ENCODE measurements at regions not wholly inside any gene's neighbourhood (a gene's known extent, or its start where the extent isn't known, plus 50 kb on each side); places are given as distances from the start of the nearest gene placed in this dataset.
A peak's percentile ranks its signal among the peaks of the same experiment; 100 is the strongest.

- H3K4me1 Mint-ChIP-seq, result peaks cover 50% of the 10 kb centered on the region
- H3K27ac Mint-ChIP-seq, result peak overlapping the region; percentile 35 to 96 (median 93)
- peak overlapping the region in 1 of 3 experiments; percentile 64 for H3K4me3 Mint-ChIP-seq
- H3K36me3 Mint-ChIP-seq (ENCODE audit: low read depth), result no peaks in the 10 kb centered on the region
- no peaks in the 10 kb centered on the region for H3K9me3 Mint-ChIP-seq
- TF ChIP-seq CTCF (IDR thresholded peaks at IDR 0.05; ENCODE audit: unreplicated experiment in 3 of 3), result no peak
- H3K27me3 Mint-ChIP-seq (ENCODE audit: low read depth), result no peaks in the 10 kb centered on the region
Measured at GRCh38 chr10:31095677-31096560, 64.3 kb upstream of the ZNF438 start.

- peak overlapping the region in 1 of 3 experiments; percentile 6 for H3K4me3 Mint-ChIP-seq
- no peak for TF ChIP-seq CTCF (IDR thresholded peaks at IDR 0.05; ENCODE audit: unreplicated experiment in 3 of 3)
- H3K27ac Mint-ChIP-seq, result peak overlapping the region; percentile 79 to 96 (median 85)
- H3K27me3 Mint-ChIP-seq (ENCODE audit: low read depth), result no peaks in the 10 kb centered on the region
- no peaks in the 10 kb centered on the region for H3K9me3 Mint-ChIP-seq
- H3K4me1 Mint-ChIP-seq, result peaks cover 58% of the 10 kb centered on the region
- no peaks in the 10 kb centered on the region for H3K36me3 Mint-ChIP-seq (ENCODE audit: low read depth)
Measured at GRCh38 chr10:31098046-31098445, 66.4 kb upstream of the ZNF438 start.

GRCh38 chr10:31099094-31099493 lies 67.4 kb upstream of the ZNF438 start:
- TF ChIP-seq CTCF (IDR thresholded peaks at IDR 0.05; ENCODE audit: unreplicated experiment in 3 of 3), result no peak
- Mint-ChIP-seq H3K4me3 (no peak overlapping the region), H3K4me1 (peaks cover 61% of the 10 kb centered on the region), H3K27ac (peak overlapping the region; percentile 95 to 97 (median 96)), H3K9me3 (no peaks in the 10 kb centered on the region), H3K27me3 (ENCODE audit: low read depth) (no peaks in the 10 kb centered on the region), H3K36me3 (ENCODE audit: low read depth) (no peaks in the 10 kb centered on the region)

- Mint-ChIP-seq H3K9me3 (no peaks in the 10 kb centered on the region), H3K4me1 (peaks cover 67% of the 10 kb centered on the region), H3K27ac (peak overlapping the region; percentile 95 to 97 (median 96)), H3K36me3 (ENCODE audit: low read depth) (no peaks in the 10 kb centered on the region), H3K4me3 (peak overlapping the region in 1 of 3 experiments; percentile 24), H3K27me3 (ENCODE audit: low read depth) (no peaks in the 10 kb centered on the region)
- no peak for TF ChIP-seq CTCF (IDR thresholded peaks at IDR 0.05; ENCODE audit: unreplicated experiment in 3 of 3)
Measured at GRCh38 chr10:31099664-31100063, 68.0 kb upstream of the ZNF438 start.

- H3K4me1 Mint-ChIP-seq, result peaks cover 67% of the 10 kb centered on the region
- H3K27me3 Mint-ChIP-seq (ENCODE audit: low read depth), result no peaks in the 10 kb centered on the region
- H3K9me3 Mint-ChIP-seq, result no peaks in the 10 kb centered on the region
- no peaks in the 10 kb centered on the region for H3K36me3 Mint-ChIP-seq (ENCODE audit: low read depth)
- no peak for TF ChIP-seq CTCF (IDR thresholded peaks at IDR 0.05; ENCODE audit: unreplicated experiment in 3 of 3)
- peak overlapping the region; percentile 95 to 97 (median 96) for H3K27ac Mint-ChIP-seq
- H3K4me3 Mint-ChIP-seq, result no peak overlapping the region
Measured at GRCh38 chr10:31100115-31100601, 68.5 kb upstream of the ZNF438 start.
